Caki2 (cell line): ENCODE measurements at regions not wholly inside any gene's neighbourhood (a gene's known extent, or its start where the extent isn't known, plus 50 kb on each side); places are given as distances from the start of the nearest gene placed in this dataset.

Source experiments
- DNase-seq: peaks from one replicate; pipeline ENCODE4 v3.0.0-alpha.2; 2015; ENCODE audit warnings: low read depth
- in situ Hi-C: cut with HindIII; loops from 2 replicates; pipeline ENCODE4 v1.10.0; 2016; ENCODE audit warnings: low sequenced_read_pairs, low pct_unique_long_range_greater_than_20kb, mixed read lengths

GRCh38 chr4:24024605-24025004 lies 134.8 kb upstream of the PPARGC1A start:
- DNase-seq = no peak
- in situ Hi-C loops = no loop called here

GRCh38 chr4:24024157-24024556 lies 134.3 kb upstream of the PPARGC1A start:
- no peak for DNase-seq
- in situ Hi-C loops = no loop called here

- DNase-seq = no peak
- in situ Hi-C loops = no loop called here
Observed at GRCh38 chr4:24015782-24016181, 125.9 kb upstream of the PPARGC1A start.

- no peak for DNase-seq
- in situ Hi-C loops = no loop called here
Observed at GRCh38 chr4:24013668-24014422, 124.0 kb upstream of the PPARGC1A start.

GRCh38 chr4:24010994-24011393 lies 121.1 kb upstream of the PPARGC1A start:
- in situ Hi-C loops = no loop called here
- no peak for DNase-seq

GRCh38 chr4:24010573-24010972 lies 120.7 kb upstream of the PPARGC1A start:
- no peak for DNase-seq
- in situ Hi-C loops = no loop called here

- DNase-seq = no peak
- in situ Hi-C loops = no loop called here
Observed at GRCh38 chr4:24007860-24008261, 118.0 kb upstream of the PPARGC1A start.

GRCh38 chr4:24006269-24006668 lies 116.4 kb upstream of the PPARGC1A start:
- DNase-seq = no peak
- in situ Hi-C loops = no loop called here

- no peak for DNase-seq
- in situ Hi-C loops = no loop called here
Observed at GRCh38 chr4:24003926-24004325, 114.1 kb upstream of the PPARGC1A start.

- DNase-seq = no peak
Observed at GRCh38 chr4:24003496-24003895, 113.6 kb upstream of the PPARGC1A start.

GRCh38 chr4:24002330-24002966 lies 112.6 kb upstream of the PPARGC1A start:
- DNase-seq = no peak

More at GRCh38 chr4:24003496-24003895, 113.6 kb upstream of the PPARGC1A start:
- in situ Hi-C loops = no loop called here

GRCh38 chr4:24001486-24002329 lies 111.9 kb upstream of the PPARGC1A start:
- no peak for DNase-seq
- in situ Hi-C loops = no loop called here

More at GRCh38 chr4:24002330-24002966, 112.6 kb upstream of the PPARGC1A start:
- in situ Hi-C loops = no loop called here

- in situ Hi-C loops = no loop called here
Observed at GRCh38 chr4:24000470-24000831, 110.6 kb upstream of the PPARGC1A start.

GRCh38 chr4:23999714-24000469 lies 110.0 kb upstream of the PPARGC1A start:
- in situ Hi-C loops = no loop called here
- DNase-seq = no peak

More at GRCh38 chr4:24000470-24000831, 110.6 kb upstream of the PPARGC1A start:
- DNase-seq = no peak

GRCh38 chr4:23993373-23993772 lies 103.5 kb upstream of the PPARGC1A start:
- in situ Hi-C loops = no loop called here
- DNase-seq = no peak

GRCh38 chr4:23991444-23991843 lies 101.6 kb upstream of the PPARGC1A start:
- in situ Hi-C loops = no loop called here
- DNase-seq = no peak

GRCh38 chr4:23986270-23986669 lies 96.4 kb upstream of the PPARGC1A start:
- no peak for DNase-seq
- in situ Hi-C loops = no loop called here

- DNase-seq = no peak
- in situ Hi-C loops = no loop called here
Observed at GRCh38 chr4:23981328-23981727, 91.5 kb upstream of the PPARGC1A start.
